ENCODE measurements at regions not wholly inside any gene's neighbourhood (a gene's known extent, or its start where the extent isn't known, plus 50 kb on each side); places are given as distances from the start of the nearest gene placed in this dataset.

DNA sequence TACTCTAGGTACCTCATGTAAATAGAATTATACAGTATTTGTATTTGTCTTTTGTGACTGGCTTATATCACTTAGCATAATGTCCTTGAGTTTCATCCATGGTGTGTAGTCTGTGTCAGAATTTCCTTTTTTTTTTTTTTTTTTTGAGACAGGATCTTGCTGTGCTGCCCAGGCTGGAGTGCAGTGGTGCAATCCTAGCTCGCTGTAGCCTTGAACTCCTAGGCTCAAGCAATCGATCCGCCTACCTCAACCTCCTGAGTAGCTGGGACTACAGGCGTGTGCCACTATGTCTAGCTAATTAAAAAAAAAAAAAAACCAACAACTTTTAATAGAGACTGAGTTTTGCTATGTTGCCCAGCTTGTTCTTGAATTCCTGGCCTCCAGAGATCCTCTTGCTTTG, 89.8 kb upstream of the PODXL start:
- H3K36me3 ChIP-seq (replicated peaks; ENCODE audit: low read depth, low read length) = no peaks in the 10 kb centered on the region
- TF ChIP-seq, protein P1, sequence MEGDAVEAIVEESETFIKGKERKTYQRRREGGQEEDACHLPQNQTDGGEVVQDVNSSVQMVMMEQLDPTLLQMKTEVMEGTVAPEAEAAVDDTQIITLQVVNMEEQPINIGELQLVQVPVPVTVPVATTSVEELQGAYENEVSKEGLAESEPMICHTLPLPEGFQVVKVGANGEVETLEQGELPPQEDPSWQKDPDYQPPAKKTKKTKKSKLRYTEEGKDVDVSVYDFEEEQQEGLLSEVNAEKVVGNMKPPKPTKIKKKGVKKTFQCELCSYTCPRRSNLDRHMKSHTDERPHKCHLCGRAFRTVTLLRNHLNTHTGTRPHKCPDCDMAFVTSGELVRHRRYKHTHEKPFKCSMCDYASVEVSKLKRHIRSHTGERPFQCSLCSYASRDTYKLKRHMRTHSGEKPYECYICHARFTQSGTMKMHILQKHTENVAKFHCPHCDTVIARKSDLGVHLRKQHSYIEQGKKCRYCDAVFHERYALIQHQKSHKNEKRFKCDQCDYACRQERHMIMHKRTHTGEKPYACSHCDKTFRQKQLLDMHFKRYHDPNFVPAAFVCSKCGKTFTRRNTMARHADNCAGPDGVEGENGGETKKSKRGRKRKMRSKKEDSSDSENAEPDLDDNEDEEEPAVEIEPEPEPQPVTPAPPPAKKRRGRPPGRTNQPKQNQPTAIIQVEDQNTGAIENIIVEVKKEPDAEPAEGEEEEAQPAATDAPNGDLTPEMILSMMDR (IDR thresholded peaks at IDR 0.05; ENCODE audit: low read depth, low read length) = no peak
- TF ChIP-seq EZH2phosphoT487 (IDR thresholded peaks at IDR 0.05; ENCODE audit: low read depth) = no peak
- H3K4me3 ChIP-seq (ENCODE audit: low read length) = no peak overlapping the region
- no peak overlapping the region for H3K4me2 ChIP-seq (ENCODE audit: low read length)
- no peak overlapping the region for H2AFZ ChIP-seq (ENCODE audit: low read depth, low read length)
- no peak overlapping the region for H3K9ac ChIP-seq (ENCODE audit: low read length)
- no peaks in the 10 kb centered on the region for H3K79me2 ChIP-seq (ENCODE audit: low read length)
- H4K20me1 ChIP-seq (ENCODE audit: insufficient read depth, low read length) = no peaks in the 10 kb centered on the region
- H3K9me3 ChIP-seq (ENCODE audit: insufficient read depth, low read length) = no peaks in the 10 kb centered on the region
- H3K27me3 ChIP-seq (ENCODE audit: low read depth, low read length) = no peaks in the 10 kb centered on the region
- no peak overlapping the region for H3K27ac ChIP-seq (ENCODE audit: low read length)
- no peaks in the 10 kb centered on the region for H3K4me1 ChIP-seq (ENCODE audit: low read length)

DNA sequence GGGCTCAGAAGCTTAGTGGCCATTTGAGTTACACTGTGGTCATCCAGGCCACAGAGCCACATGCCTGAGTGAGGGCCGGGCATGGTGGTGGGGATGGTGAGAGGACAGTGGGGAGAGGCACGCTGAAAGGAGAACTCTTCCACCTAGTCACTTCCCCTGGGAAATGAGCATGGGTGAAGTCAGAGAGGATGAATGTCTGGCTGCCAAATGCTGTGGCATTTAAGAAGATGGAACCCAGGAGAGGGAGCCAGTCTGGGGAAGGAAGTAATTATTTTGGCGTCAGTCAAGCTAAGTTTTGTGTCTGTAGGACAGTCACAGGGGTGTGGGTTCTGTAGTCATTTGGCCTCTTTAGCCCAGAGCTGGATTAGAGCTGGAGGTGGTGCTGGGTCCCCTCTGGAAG, 86.0 kb upstream of the PODXL start:
- H3K9me3 ChIP-seq (ENCODE audit: insufficient read depth, low read length) = no peaks in the 10 kb centered on the region
- no peaks in the 10 kb centered on the region for H3K27me3 ChIP-seq (ENCODE audit: low read depth, low read length)
- H4K20me1 ChIP-seq (ENCODE audit: insufficient read depth, low read length) = no peaks in the 10 kb centered on the region
- no peak overlapping the region for H3K9ac ChIP-seq (ENCODE audit: low read length)
- H3K27ac ChIP-seq (ENCODE audit: low read length) = no peak overlapping the region
- H3K4me2 ChIP-seq (ENCODE audit: low read length) = no peak overlapping the region
- no peaks in the 10 kb centered on the region for H3K36me3 ChIP-seq (replicated peaks; ENCODE audit: low read depth, low read length)
- H3K79me2 ChIP-seq (ENCODE audit: low read length) = no peaks in the 10 kb centered on the region
- H3K4me1 ChIP-seq (ENCODE audit: low read length) = no peaks in the 10 kb centered on the region
- H3K4me3 ChIP-seq (ENCODE audit: low read length) = no peak overlapping the region
- no peak overlapping the region for H2AFZ ChIP-seq (ENCODE audit: low read depth, low read length)
- TF ChIP-seq, protein P1 (IDR thresholded peaks at IDR 0.05; ENCODE audit: low read depth, low read length) = no peak
- TF ChIP-seq EZH2phosphoT487 (IDR thresholded peaks at IDR 0.05; ENCODE audit: low read depth) = no peak

DNA sequence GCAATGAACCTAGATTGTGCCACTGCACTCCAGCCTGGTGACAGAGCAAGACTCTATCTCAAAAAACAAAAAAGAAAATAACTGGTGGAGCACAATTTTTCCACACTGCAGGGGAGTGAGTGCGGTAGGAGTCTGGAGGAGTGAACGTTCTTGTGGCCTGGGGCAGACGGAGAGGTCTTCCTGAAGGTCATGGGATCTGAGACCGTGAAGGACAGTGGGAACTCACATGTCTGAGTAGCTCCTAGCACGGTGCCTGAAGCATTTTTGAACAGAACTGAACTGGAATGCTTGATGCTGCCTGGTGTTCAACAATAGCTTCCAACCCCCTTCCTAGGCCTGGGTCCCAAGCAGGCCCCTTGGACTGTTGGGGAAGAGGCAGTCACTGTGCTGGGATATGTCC, 84.3 kb upstream of the PODXL start:
- Histone ChIP-seq H4K20me1 (ENCODE audit: insufficient read depth, low read length) (no peaks in the 10 kb centered on the region), H3K4me2 (ENCODE audit: low read length) (no peak overlapping the region), H3K9ac (ENCODE audit: low read length) (no peak overlapping the region), H3K36me3 (replicated peaks; ENCODE audit: low read depth, low read length) (no peaks in the 10 kb centered on the region), H3K9me3 (ENCODE audit: insufficient read depth, low read length) (no peaks in the 10 kb centered on the region), H3K4me1 (ENCODE audit: low read length) (no peaks in the 10 kb centered on the region), H3K79me2 (ENCODE audit: low read length) (no peaks in the 10 kb centered on the region), H3K27ac (ENCODE audit: low read length) (no peak overlapping the region), H3K27me3 (ENCODE audit: low read depth, low read length) (no peaks in the 10 kb centered on the region), H2AFZ (ENCODE audit: low read depth, low read length) (no peak overlapping the region), H3K4me3 (ENCODE audit: low read length) (no peak overlapping the region)
- TF ChIP-seq, protein P1 (IDR thresholded peaks at IDR 0.05; ENCODE audit: low read depth, low read length) = no peak
- TF ChIP-seq EZH2phosphoT487 (IDR thresholded peaks at IDR 0.05; ENCODE audit: low read depth) = no peak

DNA sequence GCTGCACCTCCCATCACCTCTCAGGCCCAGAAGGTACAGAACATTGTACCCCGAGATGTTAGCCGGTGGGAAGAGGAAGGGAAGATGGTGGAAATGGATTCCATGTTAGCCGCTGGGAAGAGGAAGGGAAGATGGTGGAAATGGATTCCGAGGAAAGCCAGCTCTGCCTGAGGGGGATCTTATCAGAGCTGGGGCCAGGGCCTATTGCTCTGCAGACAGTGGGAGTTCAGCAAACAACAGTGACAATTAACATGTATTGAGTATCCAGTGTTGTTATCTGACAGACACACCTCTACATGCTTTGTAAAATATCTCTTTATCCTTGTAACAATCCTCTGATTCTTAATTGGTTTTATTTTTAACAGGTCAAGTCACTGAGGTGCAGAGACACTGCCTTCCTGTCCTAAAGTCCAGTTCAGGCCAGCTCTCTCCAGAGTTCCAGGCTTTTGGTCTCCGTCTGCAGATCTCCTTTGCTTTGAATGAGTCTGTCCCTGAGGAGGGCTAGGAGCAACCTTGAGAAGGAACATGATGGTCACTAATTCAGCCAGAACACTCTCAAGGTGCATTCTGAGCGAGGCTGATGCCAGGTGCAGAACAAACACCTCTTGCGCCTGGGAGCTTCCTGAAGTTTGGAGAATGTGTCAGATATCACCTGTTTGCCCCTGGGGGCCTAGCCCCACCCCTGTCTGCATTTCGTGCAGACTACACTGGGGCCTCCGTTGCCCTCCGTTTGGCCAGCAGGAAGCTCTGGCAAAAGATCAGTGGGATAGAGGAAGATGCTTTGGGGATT, 82.4 kb upstream of the PODXL start:
- H2AFZ ChIP-seq (ENCODE audit: low read depth, low read length) = no peak overlapping the region
- H3K27ac ChIP-seq (ENCODE audit: low read length) = no peak overlapping the region
- no peak for TF ChIP-seq EZH2phosphoT487 (IDR thresholded peaks at IDR 0.05; ENCODE audit: low read depth)
- TF ChIP-seq, protein P1 (IDR thresholded peaks at IDR 0.05; ENCODE audit: low read depth, low read length) = no peak

More for the DNA sequence above, 82.4 kb upstream of the PODXL start:
- no peaks in the 10 kb centered on the region for H3K36me3 ChIP-seq (replicated peaks; ENCODE audit: low read depth, low read length)
- H3K4me3 ChIP-seq (ENCODE audit: low read length) = no peak overlapping the region
- H4K20me1 ChIP-seq (ENCODE audit: insufficient read depth, low read length) = no peaks in the 10 kb centered on the region
- H3K4me2 ChIP-seq (ENCODE audit: low read length) = no peak overlapping the region
- H3K79me2 ChIP-seq (ENCODE audit: low read length) = no peaks in the 10 kb centered on the region
- H3K9ac ChIP-seq (ENCODE audit: low read length) = no peak overlapping the region
- H3K27me3 ChIP-seq (ENCODE audit: low read depth, low read length) = no peaks in the 10 kb centered on the region
- no peaks in the 10 kb centered on the region for H3K4me1 ChIP-seq (ENCODE audit: low read length)
- no peaks in the 10 kb centered on the region for H3K9me3 ChIP-seq (ENCODE audit: insufficient read depth, low read length)

All from OCI-LY3 (cell line).